ENCODE measurements at regions not wholly inside any gene's neighbourhood (a gene's known extent, or its start where the extent isn't known, plus 50 kb on each side); places are given as distances from the start of the nearest gene placed in this dataset.

GRCh38 chr6:95420792-95421191, 156.5 kb upstream of the MANEA start:
- no peak for TF ChIP-seq TAF1 (IDR thresholded peaks at IDR 0.05; ENCODE audit: borderline replicate concordance, insufficient read depth, low read length)

DNA sequence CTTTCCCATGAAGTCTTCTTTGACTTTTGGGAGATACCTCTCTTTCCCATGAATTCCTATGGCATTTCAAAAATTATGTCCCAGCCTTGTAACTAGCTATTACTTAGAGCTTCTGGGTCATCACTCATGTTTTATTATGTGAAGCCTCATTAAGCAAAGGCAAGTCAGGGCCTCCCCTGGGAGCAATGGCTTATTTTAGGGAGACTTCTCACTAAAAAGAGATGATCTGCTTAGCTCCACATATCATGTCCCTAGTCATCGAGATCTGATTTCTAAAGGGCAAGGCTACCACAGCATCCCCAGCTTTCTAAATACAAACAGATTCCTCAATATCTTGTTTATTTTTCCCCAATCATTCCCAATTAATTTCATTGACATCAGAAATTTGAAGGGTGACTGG, 154.0 kb upstream of the MANEA start:
- no peak for TF ChIP-seq FOXP2 (optimal IDR thresholded peaks at IDR 0.05; ENCODE audit: borderline replicate concordance, extremely low read depth, extremely low read length, insufficient read depth)
- no peak for TF ChIP-seq SIN3A (IDR thresholded peaks at IDR 0.05; ENCODE audit: borderline replicate concordance, insufficient read depth, low read length)
- no peak for TF ChIP-seq TAF1 (IDR thresholded peaks at IDR 0.05; ENCODE audit: borderline replicate concordance, insufficient read depth, low read length)
- TF ChIP-seq POLR2AphosphoS5 (IDR thresholded peaks at IDR 0.05; ENCODE audit: low read depth, low read length): no peak

- no peak for TF ChIP-seq FOXP2 (optimal IDR thresholded peaks at IDR 0.05; ENCODE audit: borderline replicate concordance, extremely low read depth, extremely low read length, insufficient read depth)
- TF ChIP-seq TAF1 (IDR thresholded peaks at IDR 0.05; ENCODE audit: borderline replicate concordance, insufficient read depth, low read length): no peak
- TF ChIP-seq SIN3A (IDR thresholded peaks at IDR 0.05; ENCODE audit: borderline replicate concordance, insufficient read depth, low read length): no peak
- no peak for TF ChIP-seq REST (IDR thresholded peaks at IDR 0.05; ENCODE audit: insufficient read depth in 1 of 2, low read depth in 2 of 2, low read length in 2 of 2)
- TF ChIP-seq POLR2AphosphoS5 (IDR thresholded peaks at IDR 0.05; ENCODE audit: low read depth, low read length): no peak
These were observed 145.6 kb upstream of the MANEA start for GRCh38 chr6:95431637-95432228.

- TF ChIP-seq TAF1 (IDR thresholded peaks at IDR 0.05; ENCODE audit: borderline replicate concordance, insufficient read depth, low read length): no peak
- TF ChIP-seq REST (IDR thresholded peaks at IDR 0.05; ENCODE audit: insufficient read depth in 1 of 2, low read depth in 2 of 2, low read length in 2 of 2): no peak
These were observed 137.6 kb upstream of the MANEA start for GRCh38 chr6:95439741-95440140.

DNA sequence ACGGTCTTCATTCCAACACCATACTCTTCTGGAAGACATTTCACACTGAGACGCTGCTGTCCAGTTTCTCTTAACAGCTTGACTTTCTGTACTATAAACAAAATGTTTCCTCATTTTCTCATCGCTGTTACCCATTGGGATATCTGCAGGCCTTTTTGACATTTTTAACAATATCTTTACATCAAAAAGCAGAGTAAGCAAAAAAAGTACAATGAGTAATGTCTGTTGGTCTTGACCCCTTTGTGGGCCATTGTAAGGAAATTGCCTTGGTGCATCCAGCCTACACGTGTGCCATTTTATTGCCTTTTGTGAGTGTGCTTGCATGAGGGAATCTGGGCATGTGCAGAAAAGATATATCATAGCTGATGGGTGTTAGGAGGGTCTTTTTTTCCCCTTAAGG, 129.1 kb upstream of the MANEA start:
- no peak for TF ChIP-seq FOXP2 (optimal IDR thresholded peaks at IDR 0.05; ENCODE audit: borderline replicate concordance, extremely low read depth, extremely low read length, insufficient read depth)
- TF ChIP-seq REST (IDR thresholded peaks at IDR 0.05; ENCODE audit: insufficient read depth in 1 of 2, low read depth in 2 of 2, low read length in 2 of 2): no peak
- TF ChIP-seq POLR2AphosphoS5 (IDR thresholded peaks at IDR 0.05; ENCODE audit: low read depth, low read length): no peak

- no peak for TF ChIP-seq REST (IDR thresholded peaks at IDR 0.05; ENCODE audit: insufficient read depth in 1 of 2, low read depth in 2 of 2, low read length in 2 of 2)
- TF ChIP-seq FOXP2 (optimal IDR thresholded peaks at IDR 0.05; ENCODE audit: borderline replicate concordance, extremely low read depth, extremely low read length, insufficient read depth): no peak
- no peak for TF ChIP-seq POLR2AphosphoS5 (IDR thresholded peaks at IDR 0.05; ENCODE audit: low read depth, low read length)
- TF ChIP-seq TAF1 (IDR thresholded peaks at IDR 0.05; ENCODE audit: borderline replicate concordance, insufficient read depth, low read length): no peak
- no peak for TF ChIP-seq SIN3A (IDR thresholded peaks at IDR 0.05; ENCODE audit: borderline replicate concordance, insufficient read depth, low read length)
These were observed 107.8 kb upstream of the MANEA start for GRCh38 chr6:95469511-95469910.
